Pons (tissue), 1 donor: ENCODE measurements at regions not wholly inside any gene's neighbourhood (a gene's known extent, or its start where the extent isn't known, plus 50 kb on each side); places are given as distances from the start of the nearest gene placed in this dataset.

Source experiments
- DNase-seq: peaks from one replicate; pipeline ENCODE4 v3.0.0-alpha.2; 2016; ENCODE audit warnings: low spot score

DNA sequence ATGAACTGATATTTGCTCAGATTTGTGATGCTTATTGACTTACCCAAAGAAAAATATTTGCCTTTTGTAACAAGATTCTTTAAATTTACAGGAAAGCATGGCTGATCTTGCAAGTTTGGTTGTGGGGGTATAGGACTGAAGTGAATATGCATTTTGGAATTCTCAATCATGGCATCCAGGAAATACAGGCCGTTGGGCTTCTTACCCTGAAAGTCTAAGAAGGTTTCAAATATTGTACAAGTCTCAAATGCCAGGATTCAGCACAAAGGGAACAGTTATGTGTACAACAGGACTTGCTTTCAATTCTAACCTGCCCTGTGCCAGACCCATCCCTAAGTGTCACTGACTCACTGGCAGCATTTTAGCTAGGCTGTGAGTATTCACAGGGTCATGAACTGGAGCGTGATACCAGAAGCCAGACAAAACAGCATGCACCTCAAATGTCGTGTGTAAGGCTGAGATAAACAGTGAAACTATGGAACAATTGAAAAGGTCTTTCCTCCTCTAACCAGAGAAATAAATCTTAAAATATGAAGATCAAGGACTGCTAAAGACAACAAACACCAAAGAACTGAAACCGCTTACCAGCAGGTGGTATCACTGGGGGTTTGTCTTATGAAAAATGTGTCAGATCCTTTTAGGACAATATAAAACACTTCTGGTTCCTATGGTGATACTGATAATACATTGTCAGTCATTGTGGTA lies 168.6 kb upstream of the RGMB start:
- peak; percentile 20 for DNase-seq

GRCh38 chr5:98605426-98605825 lies 168.0 kb upstream of the RGMB start:
- no peak for DNase-seq

DNA sequence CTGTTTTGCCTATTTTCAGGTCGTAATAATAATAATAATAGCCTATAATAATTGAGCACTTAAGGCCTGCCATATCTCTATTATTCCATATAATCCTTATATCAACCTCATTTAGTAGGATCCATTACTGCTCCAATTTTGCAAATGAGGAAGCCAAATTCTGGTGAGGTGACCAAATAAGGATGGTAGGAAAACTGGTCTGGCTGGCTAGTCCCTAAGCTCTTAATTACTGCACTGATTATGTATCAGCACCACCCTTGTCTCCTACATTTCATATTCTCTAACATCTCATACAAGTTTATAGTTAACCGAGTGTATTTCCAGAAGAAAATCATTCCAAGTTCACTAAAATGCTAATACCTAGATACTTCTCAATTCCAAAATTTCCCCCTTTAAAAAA lies 166.5 kb upstream of the RGMB start:
- no peak for DNase-seq

GRCh38 chr5:98608052-98608451 lies 165.4 kb upstream of the RGMB start:
- no peak for DNase-seq

DNA sequence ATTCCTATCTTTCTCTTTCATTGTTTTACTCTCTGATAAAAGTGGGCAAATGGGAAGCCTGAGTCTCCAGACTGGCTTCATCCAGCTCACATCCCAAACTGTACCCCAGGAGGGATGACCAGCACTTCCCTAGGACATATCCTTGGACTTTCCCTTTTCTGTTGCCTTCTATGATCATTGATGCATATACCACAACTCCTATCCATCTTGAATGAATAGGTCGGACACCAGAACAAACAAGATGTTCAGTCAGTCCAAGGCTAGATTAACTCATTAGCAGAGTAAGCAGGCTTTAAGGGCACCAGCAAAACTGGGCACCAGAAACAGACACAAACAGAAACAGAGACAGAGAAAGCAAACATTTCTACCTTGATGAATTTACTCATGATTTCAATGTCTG lies 159.1 kb upstream of the RGMB start:
- peak; percentile 4 for DNase-seq

- DNase-seq: no peak
Observed at GRCh38 chr5:98621821-98622220, 151.6 kb upstream of the RGMB start.

DNA sequence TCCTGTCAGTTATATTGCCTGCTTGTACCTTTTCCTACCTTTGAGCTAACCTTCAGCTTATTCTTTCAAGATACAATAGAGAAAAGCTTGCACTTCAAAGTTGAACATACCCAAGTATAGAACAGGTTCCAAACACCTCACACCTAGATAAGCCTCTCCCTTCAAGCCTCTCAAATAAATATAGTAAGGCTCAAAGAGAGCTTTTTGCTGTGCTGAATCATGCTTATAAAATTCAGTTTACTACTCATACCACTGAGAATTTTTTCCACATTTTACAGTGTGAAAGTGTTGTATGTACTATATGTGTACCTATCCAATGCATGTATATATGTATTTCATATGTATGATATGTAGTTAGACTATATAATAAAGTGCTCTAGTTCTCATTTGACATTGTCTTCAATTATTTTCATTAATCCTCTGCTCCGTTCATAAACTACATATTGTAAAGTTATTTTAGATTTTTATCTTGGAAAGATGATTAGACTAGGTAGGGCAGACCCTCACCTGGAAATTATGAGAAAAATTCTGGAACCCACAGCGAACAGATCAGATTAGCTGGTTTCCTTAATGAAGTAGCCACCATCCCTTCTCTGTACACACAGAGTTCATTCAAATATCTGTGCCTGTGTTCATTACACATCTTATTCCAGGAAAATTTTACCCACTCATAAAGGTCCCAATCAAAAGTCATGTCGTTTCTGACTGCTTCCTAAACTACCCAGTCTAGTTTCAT lies 149.2 kb upstream of the RGMB start:
- no peak for DNase-seq

DNA sequence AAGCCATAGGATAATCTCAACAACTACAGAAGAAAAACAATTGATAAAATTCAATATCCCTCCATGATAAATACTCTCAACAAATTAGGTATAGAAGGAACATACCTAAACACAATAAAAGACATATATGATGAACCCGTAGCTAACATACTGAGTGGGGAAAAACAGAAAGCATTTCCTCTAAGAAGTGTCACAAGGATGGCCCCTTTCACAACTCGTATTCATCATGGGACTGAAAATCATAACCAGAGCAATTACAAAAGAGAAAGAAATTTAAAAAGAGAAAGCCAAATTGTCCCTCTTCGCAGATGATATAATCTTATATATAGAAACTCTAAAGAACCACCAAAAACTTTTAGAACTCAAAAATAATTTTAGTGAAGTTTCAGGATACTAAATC lies 146.3 kb upstream of the RGMB start:
- DNase-seq: no peak

- no peak for DNase-seq
Observed at GRCh38 chr5:98630621-98631020, 142.8 kb upstream of the RGMB start.

DNA sequence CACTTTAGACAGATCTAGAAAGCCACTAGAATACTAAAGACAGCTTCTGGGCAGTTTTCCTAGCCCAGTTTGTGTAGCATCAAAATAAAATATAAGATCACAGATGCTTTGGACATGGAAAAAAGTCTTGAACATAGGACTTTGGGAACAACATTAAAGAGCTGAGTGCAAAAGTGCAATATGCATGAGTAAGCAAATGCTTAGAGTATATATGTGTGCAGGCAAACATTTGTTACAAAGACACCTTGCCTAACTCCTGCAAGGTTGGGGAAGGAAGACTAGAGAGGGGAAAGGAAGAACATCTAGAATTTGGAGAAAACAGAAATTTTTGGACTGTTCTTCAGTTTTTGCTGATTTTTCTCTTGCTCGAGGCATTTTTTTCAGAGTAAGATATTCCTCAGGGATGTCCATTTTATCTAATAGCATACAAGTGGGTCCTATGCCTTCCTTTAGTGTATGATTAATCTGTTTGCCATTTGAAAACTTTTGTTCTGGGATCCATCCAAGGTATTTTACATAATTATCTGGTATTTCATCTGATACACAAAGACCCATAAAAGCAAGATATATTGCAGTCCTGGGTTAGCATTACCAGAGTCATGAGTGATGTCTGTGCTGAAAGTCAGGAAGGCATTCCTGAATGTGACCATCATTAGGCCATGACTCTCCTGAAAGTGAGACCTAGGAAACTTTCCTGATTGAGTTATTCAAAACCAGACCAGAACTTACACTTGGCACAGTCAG lies 142.0 kb upstream of the RGMB start:
- DNase-seq: no peak

- DNase-seq: no peak
Observed at GRCh38 chr5:98635656-98636055, 137.8 kb upstream of the RGMB start.

DNA sequence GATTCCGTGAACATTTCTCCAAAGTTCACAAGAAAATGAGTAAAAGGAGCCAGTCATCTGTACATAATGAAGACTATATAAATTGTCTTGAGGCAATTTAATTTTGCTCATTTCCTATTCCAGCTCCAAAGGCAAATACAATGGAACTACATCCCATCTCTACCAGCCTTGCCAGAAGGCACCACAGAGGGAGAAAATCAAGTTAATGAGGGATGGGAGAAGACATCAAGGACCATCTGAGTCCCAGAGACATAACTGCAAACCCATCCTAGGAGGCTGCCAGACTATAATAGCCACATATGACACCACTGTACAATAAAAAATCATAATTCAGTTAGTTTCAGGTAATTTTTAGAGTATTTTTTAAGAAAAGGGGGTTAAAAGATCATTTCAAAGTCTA lies 136.3 kb upstream of the RGMB start:
- no peak for DNase-seq

DNA sequence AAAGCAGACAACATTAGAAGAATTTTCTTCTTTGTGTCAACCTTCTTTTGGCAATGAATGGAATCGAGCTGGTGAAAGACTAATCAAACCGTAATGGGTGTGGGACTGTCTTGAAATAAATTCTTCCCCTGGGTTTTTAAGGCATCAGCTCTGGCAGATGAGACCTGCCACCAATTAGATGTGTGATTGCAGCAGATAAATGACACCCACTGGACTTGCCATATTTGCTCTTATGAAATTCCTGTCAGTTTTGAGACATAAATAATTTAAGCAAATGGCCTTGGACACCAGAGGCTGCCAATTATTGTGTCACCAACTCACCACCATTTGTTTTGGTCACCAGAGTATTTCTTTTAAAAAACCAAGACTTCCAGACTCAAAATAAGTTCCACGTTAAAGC lies 135.9 kb upstream of the RGMB start:
- DNase-seq: no peak

DNA sequence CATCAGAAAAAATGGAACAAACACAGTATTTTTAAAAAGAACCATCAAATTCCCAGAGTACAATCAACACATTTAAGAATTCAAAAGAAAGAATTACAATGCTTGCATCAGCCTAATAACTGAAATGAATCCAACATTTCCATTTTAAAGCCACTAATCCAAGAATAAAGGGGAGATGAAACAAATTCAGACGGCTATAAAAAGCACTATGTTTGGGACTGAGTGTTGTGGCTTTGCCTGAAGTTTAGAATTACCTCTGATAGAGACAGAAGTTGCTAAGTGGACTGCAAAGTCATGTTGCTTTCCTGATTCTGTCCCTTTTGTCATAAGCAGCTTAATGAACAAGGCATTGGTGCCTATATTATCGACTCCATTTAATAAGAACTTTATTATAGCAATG lies 135.4 kb upstream of the RGMB start:
- no peak for DNase-seq

DNA sequence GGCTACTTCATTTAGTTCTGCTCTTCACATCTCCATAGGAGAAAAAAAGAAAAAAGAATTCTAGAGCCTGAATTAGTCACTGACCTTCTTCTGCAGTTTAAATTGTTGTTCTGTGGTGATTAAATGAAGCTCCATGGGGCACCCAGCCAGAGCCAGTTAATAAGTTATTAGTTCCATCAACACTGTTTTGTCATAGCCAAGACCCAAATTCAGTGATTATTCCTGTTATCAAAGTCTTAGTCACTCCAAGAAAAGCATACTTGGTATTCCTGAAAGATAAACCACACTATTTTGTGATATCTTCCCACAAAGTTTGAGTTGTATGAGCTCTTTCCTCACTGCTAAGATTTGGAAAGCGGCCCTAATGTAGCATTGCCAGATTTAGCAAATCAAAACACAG lies 134.8 kb upstream of the RGMB start:
- no peak for DNase-seq

- DNase-seq: peak; percentile 8
Observed at GRCh38 chr5:98639274-98639673, 134.2 kb upstream of the RGMB start.

- no peak for DNase-seq
Observed at GRCh38 chr5:98641671-98642070, 131.8 kb upstream of the RGMB start.

GRCh38 chr5:98643569-98643968 lies 129.9 kb upstream of the RGMB start:
- DNase-seq: no peak

GRCh38 chr5:98651715-98652114 lies 121.7 kb upstream of the RGMB start:
- DNase-seq: no peak

DNA sequence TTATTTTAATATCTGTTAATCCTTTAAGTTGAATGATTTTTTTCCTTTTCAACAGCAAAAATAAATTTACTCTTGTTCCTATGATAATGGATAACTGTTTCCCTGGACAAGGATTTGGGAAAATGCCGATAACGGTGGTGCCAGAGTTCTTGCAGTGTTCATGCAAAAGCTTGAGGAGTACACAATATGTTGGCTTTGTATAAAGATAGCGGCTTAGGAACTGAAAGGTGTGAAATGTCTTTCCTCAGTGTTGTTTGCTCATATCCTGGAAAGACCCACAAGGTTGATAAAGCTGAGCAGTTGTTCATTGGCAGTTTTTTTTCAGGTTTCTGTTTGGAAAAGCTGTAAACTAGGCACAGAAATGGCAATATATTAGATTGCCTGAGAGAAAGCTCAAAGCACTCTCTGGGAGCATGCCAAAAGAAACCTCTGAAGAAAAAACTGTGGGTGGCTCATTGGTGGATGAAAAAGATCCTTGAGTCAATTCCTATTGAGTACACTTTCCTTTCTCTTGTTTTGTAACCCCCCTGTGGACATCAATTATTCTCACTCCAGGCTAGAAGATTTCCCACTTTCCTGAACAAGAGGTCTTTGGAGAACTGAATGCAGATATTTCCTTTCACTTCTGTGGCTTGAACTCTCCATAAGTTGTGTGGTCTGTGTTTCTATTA lies 117.2 kb upstream of the RGMB start:
- peak; percentile 6 for DNase-seq

- DNase-seq: no peak
Observed at GRCh38 chr5:98656796-98657195, 116.7 kb upstream of the RGMB start.

GRCh38 chr5:98657559-98657958 lies 115.9 kb upstream of the RGMB start:
- DNase-seq: no peak

- no peak for DNase-seq
Observed at GRCh38 chr5:98663521-98663920, 109.9 kb upstream of the RGMB start.
